Ascending aorta (tissue), 2 donors: ENCODE measurements at regions not wholly inside any gene's neighbourhood (a gene's known extent, or its start where the extent isn't known, plus 50 kb on each side); places are given as distances from the start of the nearest gene placed in this dataset.

ENCODE experiments used
- DNase-seq, 2 donors: peaks; one replicate each; pipeline ENCODE4 v3.0.0-alpha.2; 2019; ENCODE audit warnings: low spot score in 2 of 2
- H3K27ac ChIP-seq, 2 donors: fragments of 200-600 bp; sonication (generic); one replicate each; pipeline ENCODE4 v1.5.1; 2016 to 2017; ENCODE audit warnings: mild to moderate bottlenecking in 1 of 2
- H3K27me3 ChIP-seq: fragments of 200-600 bp; sonication (generic); one replicate; pipeline ENCODE4 v1.5.1; 2017
- H3K36me3 ChIP-seq, 2 donors: fragments of 200-600 bp; sonication (generic); one replicate each; pipeline ENCODE4 v1.5.1; 2016
- H3K4me1 ChIP-seq, 2 donors: fragments of 200-600 bp; sonication (generic); one replicate each; pipeline ENCODE4 v1.5.1; 2016 to 2017; ENCODE audit warnings: mild to moderate bottlenecking in 1 of 2
- H3K4me3 ChIP-seq, 2 donors: fragments of 200-600 bp; sonication (generic); one replicate each; pipeline ENCODE4 v1.5.1; 2016 to 2017; ENCODE audit warnings: mild to moderate bottlenecking in 1 of 2
- H3K9me3 ChIP-seq, 2 donors: fragments of 200-600 bp; sonication (generic); one replicate each; pipeline ENCODE4 v1.5.1; 2016
- CTCF ChIP-seq, 3 experiments: fragments of 200-600 bp in 2 of 3; fragments of 450-650 bp in 1 of 3; sonication (generic) in 2 of 3; IDR thresholded peaks; one replicate each; pipeline ENCODE4 v1.5.1; 2016 to 2019; ENCODE audit warnings: antibody characterized with exemption in 3 of 3, mild to moderate bottlenecking in 1 of 3, moderate library complexity in 1 of 3
- intact Hi-C: fragments of 100-400 bp; cut with DNase I; formaldehyde crosslinking; loops from one replicate; pipeline ENCODE4 v1.15.1; 2023

GRCh38 chr2:217013926-217014325, 154.1 kb upstream of the TNP1 start:
- no peak for DNase-seq
- Histone ChIP-seq H3K36me3 (no peaks in the 10 kb centered on the region), H3K4me3 (no peak overlapping the region), H3K9me3 (no peaks in the 10 kb centered on the region), H3K27ac (no peak overlapping the region), H3K27me3 (no peaks in the 10 kb centered on the region), H3K4me1 (peaks cover 0 to 10% of the 10 kb centered on the region in 2 donors)
- TF ChIP-seq CTCF (IDR thresholded peaks at IDR 0.05), result no peak
- intact Hi-C loops, result no loop called here

GRCh38 chr2:217011576-217011975, 151.7 kb upstream of the TNP1 start:
- Histone ChIP-seq H3K27ac (no peak overlapping the region), H3K27me3 (no peaks in the 10 kb centered on the region), H3K4me3 (no peak overlapping the region), H3K4me1 (peaks cover 0 to 10% of the 10 kb centered on the region in 2 donors), H3K36me3 (no peaks in the 10 kb centered on the region), H3K9me3 (no peaks in the 10 kb centered on the region)
- no peak for TF ChIP-seq CTCF (IDR thresholded peaks at IDR 0.05)
- no peak for DNase-seq
- intact Hi-C loops, result no loop called here

- intact Hi-C loops, result no loop called here
- Histone ChIP-seq H3K4me1 (peaks cover 0 to 12% of the 10 kb centered on the region in 2 donors), H3K27ac (no peak overlapping the region), H3K9me3 (no peaks in the 10 kb centered on the region), H3K36me3 (no peaks in the 10 kb centered on the region), H3K4me3 (no peak overlapping the region), H3K27me3 (no peaks in the 10 kb centered on the region)
- TF ChIP-seq CTCF (IDR thresholded peaks at IDR 0.05), result no peak
- DNase-seq, result no peak
These were observed 150.3 kb upstream of the TNP1 start for GRCh38 chr2:217010173-217010572.

GRCh38 chr2:217008794-217009193, 148.9 kb upstream of the TNP1 start:
- Histone ChIP-seq H3K4me1 (peaks cover 0 to 12% of the 10 kb centered on the region in 2 donors), H3K27me3 (no peaks in the 10 kb centered on the region), H3K4me3 (no peak overlapping the region), H3K36me3 (no peaks in the 10 kb centered on the region), H3K27ac (no peak overlapping the region), H3K9me3 (no peaks in the 10 kb centered on the region)
- DNase-seq, result no peak
- no peak for TF ChIP-seq CTCF (IDR thresholded peaks at IDR 0.05)
- intact Hi-C loops, result no loop called here

GRCh38 chr2:217006217-217006616, 146.4 kb upstream of the TNP1 start:
- Histone ChIP-seq H3K4me1 (peaks cover 0 to 12% of the 10 kb centered on the region in 2 donors), H3K9me3 (no peaks in the 10 kb centered on the region), H3K4me3 (no peak overlapping the region), H3K27ac (no peak overlapping the region), H3K27me3 (no peaks in the 10 kb centered on the region), H3K36me3 (no peaks in the 10 kb centered on the region)
- intact Hi-C loops, result no loop called here
- DNase-seq, result no peak
- no peak for TF ChIP-seq CTCF (IDR thresholded peaks at IDR 0.05)

GRCh38 chr2:217004656-217005055, 144.8 kb upstream of the TNP1 start:
- Histone ChIP-seq H3K4me1 (peaks cover 0 to 12% of the 10 kb centered on the region in 2 donors), H3K9me3 (no peaks in the 10 kb centered on the region), H3K36me3 (no peaks in the 10 kb centered on the region), H3K27me3 (no peaks in the 10 kb centered on the region), H3K4me3 (no peak overlapping the region), H3K27ac (peak overlapping the region; percentile 47 to 50)
- no peak for DNase-seq
- no peak for TF ChIP-seq CTCF (IDR thresholded peaks at IDR 0.05)
- intact Hi-C loops, result no loop called here
